AG09319 (cell line): ENCODE measurements at regions not wholly inside any gene's neighbourhood (a gene's known extent, or its start where the extent isn't known, plus 50 kb on each side); places are given as distances from the start of the nearest gene placed in this dataset.
"Not testable (repeated sequence)": the region's sequence is repeated elsewhere in the genome, so short reads cannot be mapped to it uniquely, and the experiment has no call there.

Experiments used
- DNase-seq: peaks from one replicate; pipeline ENCODE4 v3.0.0-alpha.2; 2010; ENCODE audit warnings: low read depth; ENCODE audit errors: extremely low read depth
- CTCF ChIP-seq: IDR thresholded peaks from 2 replicates; pipeline ENCODE4 v1.5.1; 2011; ENCODE audit warnings: low read depth, mild to moderate bottlenecking, inconsistent platforms, low read length, moderate library complexity

GRCh38 chr3:73143401-73143800 lies 81.9 kb downstream of the EBLN2 start:
- no peak for DNase-seq
- TF ChIP-seq CTCF: no peak

- no peak for DNase-seq
These were observed 82.4 kb downstream of the EBLN2 start for GRCh38 chr3:73143821-73144237.

GRCh38 chr3:73144276-73144675 lies 82.8 kb downstream of the EBLN2 start:
- TF ChIP-seq CTCF: no peak
- DNase-seq: no peak

More at GRCh38 chr3:73143821-73144237, 82.4 kb downstream of the EBLN2 start:
- TF ChIP-seq CTCF: no peak

- DNase-seq: no peak
- TF ChIP-seq CTCF: no peak
These were observed 83.4 kb downstream of the EBLN2 start for GRCh38 chr3:73144828-73145227.

GRCh38 chr3:73147479-73147878 lies 86.0 kb downstream of the EBLN2 start:
- DNase-seq: not testable (repeated sequence)

- no peak for DNase-seq
- TF ChIP-seq CTCF: no peak
These were observed 86.7 kb downstream of the EBLN2 start for GRCh38 chr3:73148206-73148605.

GRCh38 chr3:73148682-73149081 lies 87.2 kb downstream of the EBLN2 start:
- no peak for TF ChIP-seq CTCF
- no peak for DNase-seq

GRCh38 chr3:73150369-73151130 lies 89.1 kb downstream of the EBLN2 start:
- no peak for TF ChIP-seq CTCF
- no peak for DNase-seq

GRCh38 chr3:73152571-73152970 lies 91.1 kb downstream of the EBLN2 start:
- DNase-seq: not testable (repeated sequence)

- DNase-seq: not testable (repeated sequence)
These were observed 91.6 kb downstream of the EBLN2 start for GRCh38 chr3:73153057-73153456.

- not testable (repeated sequence) for DNase-seq
These were observed 92.8 kb downstream of the EBLN2 start for GRCh38 chr3:73154261-73154660.

- DNase-seq: not testable (repeated sequence)
These were observed 94.0 kb downstream of the EBLN2 start for GRCh38 chr3:73155441-73155840.
